GM19463 (cell line): ENCODE measurements at regions not wholly inside any gene's neighbourhood (a gene's known extent, or its start where the extent isn't known, plus 50 kb on each side); places are given as distances from the start of the nearest gene placed in this dataset.

Experiments used
- ATAC-seq: cut with Tn5 transposase; IDR thresholded peaks from one replicate; pipeline ENCODE4 v1.9.1; 2021; ENCODE audit warnings: mild to moderate bottlenecking, moderate library complexity; ENCODE audit not compliant: unreplicated experiment

GRCh38 chr12:47561746-47562145 lies 144.1 kb downstream of the RPAP3 start:
- ATAC-seq, result no peak

GRCh38 chr12:47560415-47560814 lies 145.4 kb downstream of the RPAP3 start:
- no peak for ATAC-seq

DNA sequence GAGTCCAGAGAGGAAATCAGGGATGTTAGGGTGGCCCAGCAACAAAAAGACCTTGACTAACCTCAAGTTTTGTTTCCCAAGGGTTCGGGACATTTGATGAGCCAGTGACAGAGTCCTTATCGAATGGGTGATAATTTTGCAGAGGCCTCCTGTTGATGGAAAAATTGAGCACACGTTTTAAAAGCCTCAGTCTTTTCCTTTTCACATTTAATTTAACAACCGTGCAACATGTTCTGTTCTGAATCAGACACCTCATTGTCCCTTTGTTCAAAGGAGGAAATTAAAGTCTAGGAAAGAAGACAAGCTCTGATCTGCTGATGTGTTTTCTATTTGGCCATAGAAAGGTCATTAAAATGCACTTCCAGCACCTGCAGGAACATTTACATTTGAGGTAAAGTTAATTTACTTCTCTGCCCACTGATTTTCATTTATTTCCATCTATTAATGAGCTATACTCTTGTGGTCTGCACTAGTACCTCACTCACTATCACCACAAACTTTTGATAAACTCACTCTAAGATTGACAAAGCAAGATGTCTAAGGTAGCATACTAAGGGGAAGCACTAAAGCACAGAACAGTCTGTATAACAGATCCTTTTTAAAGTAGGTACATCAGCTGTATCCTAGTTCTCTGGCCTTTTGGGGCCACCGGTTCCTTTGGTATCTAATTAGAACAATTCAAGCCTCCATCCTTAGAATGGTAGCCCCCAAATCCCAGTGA lies 147.0 kb downstream of the RPAP3 start:
- no peak for ATAC-seq

GRCh38 chr12:47557386-47557785 lies 148.4 kb downstream of the RPAP3 start:
- ATAC-seq, result no peak

DNA sequence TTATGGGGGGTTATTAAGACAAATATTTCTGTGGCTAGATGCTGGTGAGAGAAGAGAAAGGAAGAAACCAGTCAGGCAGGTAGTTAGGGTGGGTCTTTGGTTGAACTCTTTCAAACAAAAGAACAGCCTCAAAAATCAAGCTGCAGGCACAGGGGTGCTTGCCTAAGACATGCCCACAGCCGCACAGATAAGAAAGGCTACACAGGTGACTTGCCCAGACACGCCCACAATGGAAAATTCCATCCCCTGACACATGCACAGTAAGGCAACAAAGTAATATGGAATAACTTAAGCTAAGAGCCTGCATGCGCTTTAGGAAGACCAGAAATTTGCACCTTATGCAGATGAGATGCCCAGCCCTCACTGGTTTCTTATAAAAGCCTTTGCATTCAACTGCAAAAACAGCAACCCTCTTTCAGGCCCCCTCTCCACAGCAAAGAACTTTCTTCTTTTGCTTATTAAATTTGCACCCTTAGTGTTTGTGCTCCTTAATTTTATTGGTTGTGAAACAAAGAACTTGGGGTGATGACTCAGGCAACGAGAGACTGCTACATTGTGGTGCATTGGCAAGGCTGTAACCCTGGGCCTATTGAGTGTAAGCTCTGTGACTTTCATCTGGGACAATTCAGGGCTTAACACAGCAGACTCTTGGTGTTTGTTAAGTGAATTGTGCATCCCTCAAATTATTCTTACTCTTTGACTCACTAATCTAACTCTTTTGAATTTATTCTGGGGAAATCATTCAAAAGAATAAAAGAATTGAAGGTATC lies 149.4 kb downstream of the RPAP3 start:
- no peak for ATAC-seq

GRCh38 chr12:47554046-47554653 lies 151.7 kb downstream of the RPAP3 start:
- no peak for ATAC-seq

- no peak for ATAC-seq
Measured at GRCh38 chr12:47553266-47553665, 152.6 kb downstream of the RPAP3 start.

- no peak for ATAC-seq
Measured at GRCh38 chr12:47551426-47551851, 154.4 kb downstream of the RPAP3 start.

GRCh38 chr12:47549258-47549657 lies 156.6 kb downstream of the RPAP3 start:
- no peak for ATAC-seq

- ATAC-seq, result no peak
Measured at GRCh38 chr12:47548401-47548800, 157.4 kb downstream of the RPAP3 start.

GRCh38 chr12:47547077-47547476 lies 158.8 kb downstream of the RPAP3 start:
- ATAC-seq, result no peak

GRCh38 chr12:47545938-47546609 lies 159.8 kb downstream of the RPAP3 start:
- ATAC-seq, result no peak

DNA sequence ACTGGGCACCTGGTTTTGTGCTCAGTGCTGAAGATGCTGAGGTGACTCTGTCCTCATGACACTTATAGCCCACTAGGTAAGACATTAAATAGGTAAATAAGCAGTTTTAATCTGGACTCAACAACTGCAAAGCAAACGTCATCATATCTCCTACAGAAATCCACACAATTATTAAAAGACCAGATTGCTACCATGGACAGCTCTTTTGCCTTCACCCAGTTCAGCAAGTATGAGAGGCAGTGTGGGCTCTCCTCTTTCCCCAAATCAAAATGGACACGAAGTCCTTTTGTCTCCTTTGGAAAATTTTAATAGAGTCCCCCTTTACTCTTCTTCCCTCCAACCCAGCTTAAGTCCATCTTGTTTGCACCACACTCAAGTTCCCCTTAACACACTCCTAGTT lies 171.1 kb downstream of the RPAP3 start:
- no peak for ATAC-seq

GRCh38 chr12:47530050-47530449 lies 175.8 kb downstream of the RPAP3 start:
- no peak for ATAC-seq

GRCh38 chr12:47527816-47528215 lies 178.0 kb downstream of the RPAP3 start:
- ATAC-seq, result no peak

DNA sequence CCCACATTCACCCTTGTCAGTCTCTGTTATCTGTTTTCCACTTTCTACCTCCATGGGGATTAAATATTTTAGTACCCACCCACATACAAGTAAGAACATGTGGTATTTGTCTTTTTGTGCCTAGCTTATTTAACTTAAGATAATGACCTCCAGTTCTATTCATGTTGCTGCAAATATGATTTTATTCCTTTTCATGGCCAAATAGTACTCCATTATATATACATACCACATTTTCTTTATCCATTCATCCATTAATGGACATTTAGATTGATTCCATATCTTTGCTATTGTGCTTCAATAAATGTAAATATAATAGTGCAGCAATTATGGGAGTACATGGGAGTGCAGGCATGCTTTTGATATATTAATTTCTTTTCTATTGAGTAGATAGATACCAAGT lies 185.8 kb downstream of the RPAP3 start:
- ATAC-seq, result no peak

DNA sequence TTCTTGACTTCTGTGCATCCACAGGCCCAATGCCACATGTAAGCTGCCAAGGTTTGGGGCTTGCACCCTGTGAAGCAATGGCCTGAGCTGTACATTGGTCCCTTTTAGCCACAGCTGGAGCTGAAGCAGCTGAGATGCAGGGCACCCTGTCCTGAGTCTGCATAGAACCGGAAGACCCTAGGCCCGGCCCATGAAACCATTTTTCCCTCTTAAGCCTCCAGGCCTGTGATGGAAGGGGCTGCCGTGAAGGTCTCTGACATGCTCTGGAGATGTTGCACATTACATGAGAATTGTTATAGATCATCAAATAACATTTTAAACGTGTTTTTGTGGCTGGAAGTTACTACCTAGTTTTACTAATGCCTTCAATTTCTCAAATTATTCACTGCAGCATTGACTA lies 188.7 kb downstream of the RPAP3 start:
- ATAC-seq, result no peak

GRCh38 chr12:47509398-47509851 lies 196.4 kb downstream of the RPAP3 start:
- ATAC-seq, result no peak

GRCh38 chr12:47507221-47507620 lies 198.6 kb downstream of the RPAP3 start:
- no peak for ATAC-seq

GRCh38 chr12:47504775-47505446 lies 200.9 kb downstream of the RPAP3 start:
- ATAC-seq, result no peak

DNA sequence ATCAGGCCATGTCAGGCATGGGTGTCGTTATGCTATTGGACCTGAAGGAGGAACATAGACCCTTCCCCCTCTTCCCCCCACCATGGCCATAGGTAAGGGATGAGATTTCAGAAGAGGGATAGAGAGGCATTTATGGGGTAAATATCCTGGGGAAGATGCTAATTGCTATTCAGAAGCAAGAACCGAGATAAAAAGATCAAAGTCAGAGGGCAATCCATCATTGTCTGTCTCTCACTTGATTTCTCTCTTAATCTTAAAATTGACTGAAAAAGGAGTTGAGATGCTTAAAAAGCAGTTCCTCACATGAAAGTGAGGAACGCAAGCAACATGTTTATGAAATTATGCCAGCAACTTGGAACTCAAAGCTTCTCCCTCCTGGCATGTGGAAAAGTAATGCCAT lies 212.0 kb downstream of the RPAP3 start:
- no peak for ATAC-seq
